ENCODE measurements at regions not wholly inside any gene's neighbourhood (a gene's known extent, or its start where the extent isn't known, plus 50 kb on each side); places are given as distances from the start of the nearest gene placed in this dataset.
"Not testable (repeated sequence)": the region's sequence is repeated elsewhere in the genome, so short reads cannot be mapped to it uniquely, and the experiment has no call there.

DNA sequence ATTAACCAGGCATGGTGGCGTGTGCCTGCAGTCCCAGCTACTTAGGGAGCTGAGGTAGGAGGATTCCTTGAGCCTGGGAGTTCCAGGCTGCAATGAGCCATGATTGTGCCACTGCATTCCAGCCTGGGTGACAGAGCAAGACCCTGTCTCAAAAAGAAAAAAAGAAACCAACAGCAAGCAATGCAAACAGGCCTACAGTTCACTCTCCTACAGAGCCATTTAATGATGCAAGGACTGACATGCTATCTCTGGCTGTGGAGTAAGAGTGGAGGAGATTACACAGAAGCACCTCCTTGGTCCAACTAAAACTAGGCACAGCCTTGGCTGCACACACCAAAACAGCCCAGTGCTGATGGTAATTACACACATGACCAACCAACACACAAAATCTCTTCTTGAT is 127.5 kb upstream of the SOD1 start:
- no peak for DNase-seq (ENCODE audit: low spot score)

DNA sequence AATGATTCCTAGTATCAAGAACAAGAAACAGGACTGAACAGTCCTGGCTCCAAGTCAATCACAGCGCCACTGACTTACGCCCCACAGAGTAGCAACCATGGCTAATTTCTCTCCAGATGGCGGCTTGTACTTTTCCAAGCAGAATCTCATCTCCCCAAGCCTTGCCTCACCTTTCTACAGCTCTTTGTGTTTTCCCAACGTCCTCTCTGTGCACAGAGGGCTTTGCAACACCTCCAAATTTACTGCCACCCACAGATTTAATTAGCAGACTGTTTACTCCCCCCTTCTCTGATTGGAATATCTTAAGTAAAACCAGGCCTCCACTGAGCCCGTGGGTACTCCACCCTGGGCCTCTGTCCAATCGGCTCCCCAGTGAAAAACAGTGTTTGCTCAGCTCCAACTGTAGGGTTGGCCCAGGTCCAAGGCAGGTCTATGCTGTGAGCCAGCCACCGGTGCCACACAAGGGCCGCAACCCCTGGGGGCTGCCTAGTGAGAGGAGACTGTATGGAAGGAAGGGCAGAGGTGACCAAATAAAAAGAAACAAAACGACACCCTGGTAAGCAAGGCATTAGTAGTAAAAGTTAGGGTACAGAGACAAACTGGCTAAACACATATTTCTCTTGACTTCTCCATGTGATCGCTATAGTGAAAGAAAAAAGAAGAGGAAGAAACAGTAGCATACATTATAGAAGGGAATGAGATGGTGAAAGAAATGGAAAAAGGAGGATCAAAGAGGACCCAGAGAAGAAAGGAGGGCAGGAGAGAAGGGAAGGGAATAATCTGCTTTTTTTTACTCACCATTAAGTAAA is 128.4 kb upstream of the SOD1 start:
- no peak for DNase-seq (ENCODE audit: low spot score)

DNA sequence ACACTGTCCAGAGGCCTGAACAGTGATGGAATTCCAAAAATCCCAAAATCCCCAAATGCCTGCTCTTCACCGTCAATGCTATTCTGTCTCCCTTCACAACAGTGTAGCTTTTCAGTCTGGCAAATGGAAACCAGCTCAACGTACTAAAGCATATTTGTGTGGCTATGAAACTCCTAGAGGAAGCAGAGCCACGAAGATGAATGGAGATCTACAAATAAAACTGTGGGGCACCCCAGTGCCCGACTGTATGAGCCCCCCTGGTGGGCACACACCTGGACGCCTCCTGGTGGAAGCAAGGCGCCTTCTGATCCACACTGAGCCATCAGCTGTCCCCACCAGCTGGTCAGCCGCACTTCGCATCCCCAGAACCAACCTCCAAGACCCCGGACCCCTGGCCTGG is 129.1 kb upstream of the SOD1 start:
- DNase-seq (ENCODE audit: low spot score) = no peak

DNA sequence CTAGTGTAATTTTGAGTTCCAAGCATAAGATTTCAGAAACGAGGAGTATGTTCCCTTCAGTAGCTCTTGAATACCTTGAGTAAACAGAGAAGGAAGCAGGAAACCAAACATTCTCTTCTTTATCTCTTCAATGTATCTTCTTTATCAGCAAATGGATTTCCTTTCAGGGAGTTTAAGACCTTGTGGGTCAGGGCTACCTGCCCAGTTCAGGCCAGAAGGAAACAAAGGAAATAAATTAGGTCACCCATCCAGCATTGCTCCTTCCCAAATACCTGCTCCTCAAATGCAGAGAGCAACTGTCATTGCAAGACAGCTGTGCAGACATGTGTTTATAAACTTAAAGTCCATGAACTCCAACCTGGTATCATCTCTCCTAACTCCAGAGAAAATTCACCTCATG is 130.1 kb upstream of the SOD1 start:
- DNase-seq (ENCODE audit: low spot score) = no peak

DNA sequence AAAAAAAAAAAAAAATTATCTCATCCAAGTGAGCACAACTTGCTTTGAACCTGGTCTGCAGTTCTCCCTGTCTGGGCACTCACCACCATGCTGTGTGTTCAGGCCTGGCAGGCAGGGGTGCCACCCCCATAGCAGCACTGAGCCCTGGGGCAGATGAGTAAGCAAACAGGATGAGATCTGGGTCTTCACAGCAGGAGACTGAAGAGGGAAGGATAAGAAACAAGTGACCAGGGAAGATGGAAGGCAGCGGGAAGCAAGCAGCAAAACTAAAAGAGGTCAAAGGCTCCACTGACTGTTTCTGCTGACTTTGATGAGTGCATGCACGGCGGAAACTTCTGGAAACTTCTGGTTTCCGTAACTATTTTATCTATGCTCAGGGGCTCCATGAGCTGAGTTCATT is 133.5 kb upstream of the SOD1 start:
- no peak for DNase-seq (ENCODE audit: low spot score)

DNA sequence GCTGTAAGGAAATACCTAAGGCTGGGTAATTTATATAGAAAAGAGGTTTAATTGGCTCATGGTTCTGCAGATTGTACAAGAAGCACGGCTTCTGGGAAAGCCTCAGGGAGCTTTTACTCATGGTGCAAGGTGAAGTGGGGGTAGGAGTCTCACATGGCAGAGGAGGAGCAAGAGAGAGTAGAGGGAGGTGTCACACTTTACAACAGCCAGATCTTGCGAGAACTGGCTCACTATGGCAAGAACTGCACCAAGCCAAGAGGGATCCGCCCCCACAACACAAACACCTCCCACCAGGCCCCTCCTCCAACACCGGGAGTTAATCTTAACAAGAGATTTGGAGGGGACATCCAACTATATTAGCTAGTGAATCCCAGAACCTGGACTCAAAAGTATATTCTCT is 135.4 kb upstream of the SOD1 start:
- DNase-seq (ENCODE audit: low spot score) = no peak

DNA sequence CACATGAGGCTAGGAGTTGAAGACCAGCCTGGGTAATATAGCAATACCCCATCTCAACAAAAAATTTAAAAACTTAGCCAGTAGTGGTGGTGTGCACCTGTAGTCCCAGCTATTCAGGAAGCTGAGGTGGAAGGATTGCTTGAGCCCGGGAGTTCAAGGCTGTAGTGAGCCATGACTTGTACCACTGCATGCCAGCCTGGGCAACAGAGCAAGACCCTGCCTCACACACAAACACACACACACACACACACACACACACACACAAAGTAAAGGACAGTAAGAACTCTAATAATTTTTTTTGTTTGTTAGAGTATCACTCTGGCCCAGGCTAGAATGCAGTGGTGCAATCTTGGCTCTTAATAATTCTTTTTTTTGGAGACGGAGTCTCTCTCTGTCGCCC is 138.0 kb upstream of the SOD1 start:
- DNase-seq (ENCODE audit: low spot score) = no peak

DNA sequence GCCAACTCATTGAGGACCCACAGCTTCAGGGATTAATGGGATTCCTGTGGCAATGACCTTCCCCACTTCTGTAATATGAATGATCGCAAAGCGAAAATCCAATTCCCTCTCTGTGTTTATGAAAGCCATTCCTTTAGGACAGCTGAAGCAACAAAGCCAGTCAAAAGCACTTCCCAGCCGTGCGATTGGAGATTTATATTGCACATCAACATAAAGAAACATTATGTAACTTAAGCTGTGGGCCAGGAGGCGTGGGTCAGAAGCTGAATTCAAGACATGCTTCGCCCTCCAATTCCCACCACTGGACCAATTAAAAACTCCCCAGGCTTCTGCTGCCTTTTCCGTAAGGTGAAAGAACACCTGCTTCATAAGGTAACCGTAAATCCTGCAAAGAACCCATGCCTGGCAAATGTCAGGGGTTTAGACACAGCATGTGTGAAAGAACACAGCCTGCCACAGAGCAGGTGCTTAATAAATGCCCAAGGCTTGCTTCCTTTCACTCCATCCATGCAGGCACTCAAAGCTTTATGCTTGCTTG is 138.9 kb upstream of the SOD1 start:
- DNase-seq (ENCODE audit: low spot score) = no peak

DNA sequence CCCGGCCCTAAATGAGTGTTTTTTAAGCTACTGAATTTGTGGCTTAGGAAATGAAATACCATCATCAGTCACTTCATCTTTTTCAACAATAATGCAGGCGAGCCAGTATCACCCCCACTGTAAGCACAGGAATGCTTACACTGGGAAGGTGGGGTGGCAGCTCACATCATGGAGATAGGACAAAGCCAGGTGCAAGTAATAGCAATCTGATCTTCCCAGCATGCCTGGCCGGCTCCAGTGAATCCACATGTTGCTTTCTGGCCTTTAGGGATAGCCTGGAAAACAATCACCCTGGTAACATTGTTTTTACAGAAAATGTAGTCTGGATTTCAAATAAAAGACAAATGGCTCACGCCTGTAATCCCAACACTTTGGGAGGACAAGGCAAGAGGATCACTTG is 140.9 kb upstream of the SOD1 start:
- DNase-seq (ENCODE audit: low spot score) = no peak

DNA sequence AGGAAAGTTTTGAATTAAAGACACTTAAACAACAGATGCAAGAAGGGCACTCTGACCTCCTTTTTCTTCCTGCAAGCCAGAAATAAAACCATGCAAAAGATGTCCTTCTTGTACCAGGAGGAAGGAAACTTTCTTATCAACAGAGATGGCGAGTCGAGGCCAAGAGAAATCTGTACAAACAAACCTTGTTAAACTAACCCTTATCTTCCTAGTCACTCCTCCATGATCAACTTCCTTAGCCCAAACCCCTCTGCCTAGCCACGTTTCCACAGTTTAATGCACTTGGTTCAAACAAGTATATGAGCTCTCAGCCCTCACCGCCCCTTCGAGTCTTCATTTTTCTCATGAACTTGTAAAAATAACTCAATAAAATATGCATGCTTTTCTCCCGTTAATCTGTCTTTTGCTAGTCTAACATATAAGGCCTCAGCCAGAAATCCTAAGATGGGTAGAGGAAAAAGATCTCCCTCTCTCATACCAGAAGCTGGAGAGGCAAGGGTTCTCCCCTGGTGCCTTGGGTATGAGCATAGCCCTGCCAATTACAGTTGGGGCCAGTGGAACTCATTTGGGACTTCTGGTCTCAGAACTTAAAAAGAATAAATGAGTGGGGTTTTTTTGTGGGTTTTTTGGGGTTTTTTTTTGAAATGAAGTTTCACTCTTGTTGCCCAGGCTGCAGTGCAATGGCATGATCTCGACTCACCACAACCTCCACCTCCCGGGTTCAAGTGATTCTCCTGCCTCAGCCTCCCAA is 141.7 kb upstream of the SOD1 start:
- DNase-seq (ENCODE audit: low spot score) = no peak

DNA sequence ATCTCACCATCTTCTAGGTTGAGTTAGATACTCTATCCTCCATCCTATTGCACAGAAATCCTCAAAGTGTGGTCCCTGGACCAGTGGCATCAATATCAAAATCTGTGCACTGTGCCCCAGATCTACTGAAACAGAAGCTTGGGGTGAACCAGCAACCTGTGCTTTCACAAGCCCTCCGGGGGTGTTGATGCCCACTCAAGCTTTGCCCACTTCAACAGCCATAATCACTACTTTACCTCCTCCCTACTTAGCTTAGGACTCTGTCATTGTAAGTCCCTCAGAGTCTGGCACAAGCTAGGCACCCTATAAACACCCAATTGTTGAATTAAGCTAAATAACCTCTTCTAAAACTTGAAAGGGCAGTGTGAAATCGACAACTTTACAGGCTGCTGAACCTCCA is 144.2 kb upstream of the SOD1 start:
- no peak for DNase-seq (ENCODE audit: low spot score)

DNA sequence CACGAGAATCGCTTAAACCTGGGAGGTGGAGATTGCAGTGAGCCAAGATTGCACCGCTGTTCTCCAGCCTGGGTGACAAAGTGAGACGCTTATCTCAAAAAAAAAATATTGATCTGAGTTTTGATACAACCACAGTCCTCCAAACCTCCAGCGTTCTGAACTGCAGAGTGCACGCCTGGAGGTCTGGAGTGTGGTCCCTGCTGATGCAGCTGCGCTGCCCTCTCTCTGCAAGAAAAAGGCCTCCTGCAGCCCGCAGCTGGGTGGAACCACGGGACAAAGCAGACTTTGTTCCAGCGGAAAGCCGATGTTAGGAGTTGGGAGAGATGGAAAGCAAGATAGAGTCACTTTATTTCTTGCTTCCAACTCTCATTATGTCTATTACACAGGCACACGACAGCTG is 144.9 kb upstream of the SOD1 start:
- no peak for DNase-seq (ENCODE audit: low spot score)

DNA sequence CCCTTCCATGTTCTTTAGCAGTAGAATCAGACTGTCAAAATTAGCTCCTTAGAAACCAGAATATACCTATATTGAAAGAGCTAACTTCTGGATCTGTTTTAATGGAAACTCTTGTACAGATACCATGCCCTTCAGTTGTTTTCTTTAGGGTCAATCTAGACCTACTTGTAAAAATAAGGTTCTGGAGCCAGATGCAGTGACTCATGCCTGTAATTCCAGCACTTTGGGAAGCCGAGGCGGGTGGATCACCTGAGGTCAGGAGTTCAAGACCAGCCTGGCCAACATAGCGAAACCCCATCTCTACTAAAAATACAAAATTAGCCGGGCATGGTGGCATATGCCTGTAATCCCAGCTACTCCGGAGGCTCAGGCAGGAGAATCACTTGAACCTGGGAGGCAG is 146.0 kb upstream of the SOD1 start:
- DNase-seq (ENCODE audit: low spot score) = not testable (repeated sequence)

DNA sequence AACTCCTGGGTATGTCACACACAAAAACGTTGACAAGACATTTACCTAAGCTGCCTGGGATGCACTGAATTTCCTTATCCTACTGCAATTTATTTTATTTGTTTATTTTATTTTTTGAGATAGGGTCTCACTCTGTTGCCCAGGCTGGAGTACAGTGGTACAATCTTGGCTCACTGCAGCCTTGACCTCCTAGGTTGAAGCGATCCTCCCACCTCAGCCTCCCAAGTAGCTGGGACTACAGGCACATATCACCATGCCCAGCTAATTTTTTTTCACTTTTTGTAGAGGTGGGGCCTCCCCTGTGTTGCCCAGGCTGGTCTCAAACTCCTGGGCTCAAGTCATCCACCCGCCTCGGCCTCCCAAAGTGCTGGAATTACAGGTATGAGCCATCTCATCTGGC is 147.5 kb upstream of the SOD1 start:
- not testable (repeated sequence) for DNase-seq (ENCODE audit: low spot score)

DNA sequence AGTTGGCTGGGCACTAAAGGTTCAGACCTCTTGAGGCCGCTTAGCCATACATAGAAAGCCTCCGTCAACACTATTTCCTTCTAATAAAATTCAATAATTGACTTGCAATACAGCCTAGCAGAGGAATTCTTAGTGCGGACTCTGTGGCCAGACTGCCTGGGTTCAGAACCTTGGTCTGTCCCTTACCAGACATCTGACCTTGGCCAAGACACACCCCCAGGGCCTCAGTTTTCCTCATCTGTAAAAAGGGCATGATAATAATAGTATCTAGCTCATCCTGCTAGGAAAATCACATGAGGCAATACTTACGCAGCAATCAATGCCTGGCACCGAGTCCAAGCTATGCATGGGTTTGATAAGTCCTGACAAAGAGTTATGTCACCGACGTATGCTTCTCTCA is 148.2 kb upstream of the SOD1 start:
- no peak for DNase-seq (ENCODE audit: low spot score)

DNA sequence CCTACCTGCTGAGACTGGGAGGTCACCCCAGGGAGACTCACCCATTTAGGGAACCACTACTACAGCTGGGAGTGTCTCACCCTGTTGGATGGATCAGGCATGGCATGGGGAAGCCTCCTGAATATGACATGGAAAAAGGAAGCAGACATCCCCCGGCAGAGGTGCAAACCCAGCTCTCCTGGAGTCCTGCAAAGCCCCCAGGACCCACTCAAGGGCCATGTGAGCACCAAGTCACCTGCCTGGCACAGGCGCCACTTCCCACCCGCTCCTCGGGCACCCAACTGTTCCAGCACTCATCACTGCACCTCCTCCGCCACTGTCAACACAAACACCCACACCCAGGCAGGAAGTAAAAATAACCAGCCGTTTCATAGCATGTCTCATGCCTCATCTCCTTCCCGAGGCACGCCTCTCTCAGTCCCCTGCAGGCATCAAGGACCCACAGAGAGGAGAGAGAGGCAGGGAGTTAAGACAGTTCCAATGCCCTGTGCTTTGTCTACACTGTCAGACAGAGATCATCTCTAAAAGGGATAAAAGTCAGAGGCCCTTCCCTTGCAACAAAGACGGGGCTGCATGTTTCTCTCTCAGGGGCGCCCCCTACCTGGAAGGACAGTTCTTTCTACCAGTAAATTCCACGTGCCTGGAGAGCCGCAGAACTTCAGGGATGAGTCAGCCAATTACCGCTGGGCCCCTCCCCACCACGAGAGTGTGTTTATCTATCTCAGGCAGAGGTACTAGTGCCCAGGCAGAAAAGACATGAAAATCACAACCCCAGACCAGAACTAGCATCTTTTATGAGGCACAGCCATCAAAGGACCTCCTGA is 150.1 kb upstream of the SOD1 start:
- peak; percentile 91 for DNase-seq (ENCODE audit: low spot score)

DNA sequence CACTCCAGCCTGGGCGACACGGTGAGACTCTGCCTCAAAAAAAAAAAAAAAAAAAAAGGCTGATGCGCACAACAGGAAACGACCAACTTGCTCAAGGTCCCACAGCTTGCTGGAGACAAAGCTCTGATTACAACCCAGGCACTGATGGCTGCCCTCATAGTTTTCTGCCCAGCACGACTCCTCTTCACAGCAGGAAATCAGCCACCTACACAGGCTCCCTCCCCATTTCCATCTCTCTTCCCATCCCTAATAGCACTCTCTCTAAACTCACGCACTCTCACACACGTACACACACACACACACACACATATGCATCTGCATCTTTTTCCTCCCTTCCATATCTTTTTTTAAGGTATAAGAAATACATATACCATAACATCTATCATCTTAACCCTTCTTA is 153.5 kb upstream of the SOD1 start:
- no peak for DNase-seq (ENCODE audit: low spot score)

DNA sequence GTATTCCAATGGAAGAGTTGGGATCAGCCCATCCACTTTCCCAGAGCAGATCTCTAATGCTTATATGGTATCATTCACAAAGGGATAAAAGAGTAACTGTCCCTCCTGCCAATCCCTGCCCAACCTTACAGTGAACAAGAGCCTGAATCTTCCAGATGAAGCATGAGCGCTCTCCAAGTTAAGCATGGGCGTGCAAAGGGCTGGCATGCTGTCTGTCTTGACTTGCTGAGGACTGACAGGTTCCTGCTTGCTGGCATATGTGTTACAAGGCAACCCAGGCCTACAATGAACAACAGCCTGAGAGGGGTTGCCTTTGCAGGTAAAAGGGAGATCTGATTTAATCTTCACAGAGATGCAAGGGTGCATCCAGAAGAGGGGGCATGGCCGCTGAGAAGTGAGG is 155.6 kb upstream of the SOD1 start:
- no peak for DNase-seq (ENCODE audit: low spot score)

DNA sequence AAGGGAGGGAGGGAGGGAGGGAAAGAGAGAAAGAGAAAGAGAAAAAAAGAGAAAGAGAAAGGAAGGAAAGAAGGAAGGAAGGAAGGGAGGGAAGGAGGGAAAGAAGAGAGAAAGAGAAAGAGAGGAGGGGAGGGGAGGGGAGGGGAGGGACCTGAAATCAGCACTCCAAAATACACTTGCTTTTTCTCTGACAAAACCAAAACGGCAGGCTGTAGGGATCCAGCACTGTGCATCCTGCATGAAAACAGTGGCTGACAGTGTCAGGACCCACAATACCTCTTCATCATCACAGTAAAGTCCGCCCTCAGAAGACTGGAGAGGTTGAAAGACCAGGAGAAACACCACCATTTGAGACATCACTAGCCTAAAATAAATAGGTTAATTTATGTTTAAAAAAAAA is 156.0 kb upstream of the SOD1 start:
- no peak for DNase-seq (ENCODE audit: low spot score)

DNA sequence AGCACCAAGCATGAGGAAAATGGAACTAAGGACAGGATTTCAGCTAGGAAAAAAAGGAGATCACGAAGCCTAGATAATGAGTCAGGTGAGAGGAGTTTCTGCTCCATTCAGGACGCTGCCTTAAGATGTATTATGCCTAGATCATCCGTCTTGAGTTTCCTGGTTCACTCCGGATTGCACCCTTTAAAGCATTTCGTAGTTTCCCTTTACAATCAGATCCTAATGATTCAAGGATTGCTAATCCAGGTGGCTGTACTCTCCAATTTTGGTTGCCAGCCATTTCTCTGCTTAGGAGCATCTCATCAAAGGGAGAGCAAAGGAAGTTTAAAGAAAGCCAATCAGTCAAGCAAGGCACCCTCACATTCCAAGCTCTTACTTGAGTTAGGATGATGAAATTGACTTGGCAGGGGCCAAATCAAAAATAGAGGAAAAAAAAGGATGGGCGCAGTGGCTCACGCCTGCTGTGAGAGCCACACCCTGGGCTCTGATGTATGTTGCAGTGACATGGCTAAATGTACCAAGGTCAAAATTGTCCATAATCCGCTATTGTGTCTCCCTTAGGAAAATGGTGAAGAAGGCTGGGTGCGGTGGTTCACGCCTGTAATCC is 156.9 kb upstream of the SOD1 start:
- no peak for DNase-seq (ENCODE audit: low spot score)

DNA sequence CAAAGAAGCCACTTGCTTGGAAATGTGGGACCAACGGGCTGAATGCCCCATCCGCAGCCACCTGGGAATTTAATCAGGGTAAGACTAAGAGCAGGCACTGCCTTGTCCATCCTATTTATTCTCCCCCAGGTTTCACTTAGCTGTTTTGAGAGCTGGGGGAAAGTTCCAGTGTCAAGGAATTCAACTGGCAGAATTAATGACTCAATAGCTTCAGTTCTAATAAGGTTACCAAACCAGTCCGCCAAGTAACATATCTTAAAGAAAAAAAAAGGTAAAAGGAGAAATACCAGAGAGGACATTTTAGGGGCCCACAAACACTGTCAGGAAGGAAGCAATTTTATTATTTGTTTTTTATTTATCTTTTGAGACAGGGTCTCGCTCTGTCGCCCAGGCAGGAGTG is 157.6 kb upstream of the SOD1 start:
- no peak for DNase-seq (ENCODE audit: low spot score)

DNA sequence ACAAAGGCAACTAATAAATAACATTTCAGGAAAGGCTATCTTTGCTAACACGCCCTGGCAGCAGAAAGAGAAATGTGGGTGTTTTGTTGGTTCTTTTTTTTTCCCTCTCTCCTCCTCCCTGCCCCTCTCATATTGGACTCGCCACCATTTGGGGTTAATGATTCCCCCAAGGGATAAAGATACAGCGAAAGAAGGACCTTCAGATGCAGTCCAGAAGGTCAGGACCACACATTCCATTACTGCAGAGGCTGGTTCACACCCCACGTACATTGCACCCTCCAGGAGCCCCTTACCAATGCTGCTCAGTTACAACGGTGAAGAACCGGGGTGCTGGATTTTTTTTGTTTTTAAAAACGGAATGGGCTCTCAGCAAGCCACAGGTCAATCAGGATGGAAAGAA is 156.9 kb upstream of the TIAM1 start:
- DNase-seq (ENCODE audit: low spot score) = no peak

All from activated CD4-positive, alpha-beta T cell treated with anti-CD3 and anti-CD28 coated beads, Interleukin-2, Interleukin-4, amounts not matched to agents 100 ng/mL and 50 ng/mL, durations not matched to agents 16 hours and 8 hours (primary cell).